ENCODE measurements at regions not wholly inside any gene's neighbourhood (a gene's known extent, or its start where the extent isn't known, plus 50 kb on each side); places are given as distances from the start of the nearest gene placed in this dataset.

GRCh38 chr9:1125741-1126140 lies 75.6 kb downstream of the DMRT2 start:
- no peak for TF ChIP-seq CTCF (IDR thresholded peaks at IDR 0.05)
- TF ChIP-seq POLR2A (IDR thresholded peaks at IDR 0.05) = no peak
